HEK293 (cell line): ENCODE measurements at regions not wholly inside any gene's neighbourhood (a gene's known extent, or its start where the extent isn't known, plus 50 kb on each side); places are given as distances from the start of the nearest gene placed in this dataset.

Source experiments
- CTCF ChIA-PET: fragments of 350-600 bp; formaldehyde crosslinking; extraction: SDS; loops from one replicate; lab custom pipeline; 2021; ENCODE audit warnings: antibody characterized with exemption; lab: Yijun Ruan, JAX
- POLR2A ChIA-PET: fragments of 300-600 bp; formaldehyde crosslinking; extraction: SDS; loops from one replicate; lab custom pipeline; 2020; ENCODE audit warnings: antibody characterized with exemption, inconsistent platforms; lab: Yijun Ruan, JAX
- H3K27ac ChIP-seq: fragments of 200-500 bp; sonication (Bioruptor generic); 2 replicates; pipeline ENCODE4 v1.5.1; 2014; ENCODE audit warnings: low read depth, low read length, control low read depth, inconsistent platforms; ENCODE audit errors: extremely low read depth
- H3K36me3 ChIP-seq, 2 experiments: fragments of 200-500 bp in 1 of 2; sonication (Bioruptor generic) in 1 of 2; 1 replicate in 1 of 2; 2 replicates in 1 of 2; pipeline ENCODE4 v1.5.1; 2014 to 2017; ENCODE audit warnings: inconsistent platforms in 2 of 2, low read length in 2 of 2; ENCODE audit not compliant: control insufficient read depth in 2 of 2, insufficient read depth in 1 of 2
- H3K4me1 ChIP-seq: fragments of 200-500 bp; sonication (Bioruptor generic); 2 replicates; pipeline ENCODE4 v1.5.1; 2014; ENCODE audit warnings: mild to moderate bottlenecking, low read length, inconsistent platforms; ENCODE audit not compliant: control insufficient read depth, insufficient read depth
- H3K4me3 ChIP-seq: 2 replicates; pipeline ENCODE4 v1.5.1; 2011; ENCODE audit warnings: low read depth, mild to moderate bottlenecking, control low read depth, low read length, moderate library complexity
- H3K9me3 ChIP-seq: fragments of 200-500 bp; sonication (Bioruptor generic); 2 replicates; pipeline ENCODE4 v1.5.1; 2014; ENCODE audit warnings: low read depth, low read length, inconsistent platforms; ENCODE audit not compliant: control insufficient read depth, insufficient read depth
- CTCF ChIP-seq: fragments of 450-650 bp; formaldehyde crosslinking; IDR thresholded peaks from 2 replicates; pipeline ENCODE4 v1.5.1; 2016; ENCODE audit warnings: missing biosample characterization, missing genetic modification characterization
- KLF10 ChIP-seq: fragments of 450-650 bp; IDR thresholded peaks from 2 replicates; pipeline ENCODE4 v1.5.1; 2018; ENCODE audit warnings: missing biosample characterization, mild to moderate bottlenecking, missing genetic modification characterization
- MZF1 ChIP-seq: fragments of 450-650 bp; formaldehyde crosslinking; IDR thresholded peaks from 2 replicates; pipeline ENCODE4 v1.5.1; 2017; ENCODE audit warnings: missing biosample characterization, missing genetic modification characterization, borderline replicate concordance
- RBAK ChIP-seq: fragments of 450-650 bp; formaldehyde crosslinking; IDR thresholded peaks from 2 replicates; pipeline ENCODE4 v1.5.1; 2016; ENCODE audit warnings: missing biosample characterization, missing genetic modification characterization
- SETDB1 ChIP-seq: IDR thresholded peaks from one replicate; pipeline ENCODE4 v1.6.1; 2017; ENCODE audit warnings: mild to moderate bottlenecking, low read length, moderate library complexity, mixed read lengths; ENCODE audit not compliant: insufficient read length
- SP7 ChIP-seq: fragments of 450-650 bp; formaldehyde crosslinking; IDR thresholded peaks from 2 replicates; pipeline ENCODE4 v1.5.1; 2016; ENCODE audit warnings: missing biosample characterization, missing genetic modification characterization
- YY2 ChIP-seq: fragments of 450-650 bp; formaldehyde crosslinking; IDR thresholded peaks from 2 replicates; pipeline ENCODE4 v1.5.1; 2016; ENCODE audit warnings: missing biosample characterization, missing genetic modification characterization
- ZBTB1 ChIP-seq: fragments of 450-650 bp; formaldehyde crosslinking; IDR thresholded peaks from 2 replicates; pipeline ENCODE4 v1.5.1; 2016; ENCODE audit warnings: missing biosample characterization, missing genetic modification characterization
- ZIC2 ChIP-seq: fragments of 450-650 bp; formaldehyde crosslinking; IDR thresholded peaks from 2 replicates; pipeline ENCODE4 v1.5.1; 2016; ENCODE audit warnings: missing biosample characterization, missing genetic modification characterization
- ZNF133 ChIP-seq: fragments of 450-650 bp; formaldehyde crosslinking; IDR thresholded peaks from 2 replicates; pipeline ENCODE4 v1.5.1; 2016; ENCODE audit warnings: missing biosample characterization, missing genetic modification characterization
- ZNF174 ChIP-seq: fragments of 450-650 bp; formaldehyde crosslinking; IDR thresholded peaks from 2 replicates; pipeline ENCODE4 v1.5.0; 2017; ENCODE audit warnings: missing biosample characterization, mild to moderate bottlenecking, missing genetic modification characterization
- ZNF2 ChIP-seq: fragments of 450-650 bp; formaldehyde crosslinking; IDR thresholded peaks from 2 replicates; pipeline ENCODE4 v1.5.1; 2016; ENCODE audit warnings: missing biosample characterization, missing genetic modification characterization
- ZNF292 ChIP-seq: fragments of 450-650 bp; formaldehyde crosslinking; IDR thresholded peaks from 2 replicates; pipeline ENCODE4 v1.5.1; 2016; ENCODE audit warnings: low read depth, missing biosample characterization, missing genetic modification characterization, borderline replicate concordance
- ZNF311 ChIP-seq: fragments of 450-650 bp; formaldehyde crosslinking; IDR thresholded peaks from 2 replicates; pipeline ENCODE4 v1.5.1; 2017; ENCODE audit warnings: missing biosample characterization, missing genetic modification characterization, borderline replicate concordance
- ZNF37A ChIP-seq: fragments of 450-650 bp; IDR thresholded peaks from 2 replicates; pipeline ENCODE4 v1.5.1; 2018; ENCODE audit warnings: missing biosample characterization, missing genetic modification characterization
- ZNF394 ChIP-seq: fragments of 450-650 bp; formaldehyde crosslinking; IDR thresholded peaks from 2 replicates; pipeline ENCODE4 v1.5.1; 2016; ENCODE audit warnings: missing biosample characterization, missing genetic modification characterization, mild to moderate bottlenecking, moderate library complexity, borderline replicate concordance
- ZNF404 ChIP-seq: fragments of 450-650 bp; formaldehyde crosslinking; IDR thresholded peaks from 2 replicates; pipeline ENCODE4 v1.5.1; 2017; ENCODE audit warnings: missing biosample characterization, missing genetic modification characterization
- ZNF426 ChIP-seq: fragments of 450-650 bp; formaldehyde crosslinking; IDR thresholded peaks from 2 replicates; pipeline ENCODE4 v1.5.1; 2017; ENCODE audit warnings: missing biosample characterization, missing genetic modification characterization, mild to moderate bottlenecking, inconsistent platforms, moderate library complexity
- ZNF513 ChIP-seq: fragments of 450-650 bp; IDR thresholded peaks from 2 replicates; pipeline ENCODE4 v1.5.1; 2018; ENCODE audit warnings: missing biosample characterization, missing genetic modification characterization
- ZNF555 ChIP-seq: fragments of 450-650 bp; formaldehyde crosslinking; conservative IDR thresholded peaks from 2 replicates; pipeline ENCODE4 v1.5.1; 2017; ENCODE audit warnings: missing biosample characterization, mild to moderate bottlenecking, missing genetic modification characterization, inconsistent platforms
- ZNF558 ChIP-seq: fragments of 450-650 bp; formaldehyde crosslinking; IDR thresholded peaks from 2 replicates; pipeline ENCODE4 v1.5.1; 2016; ENCODE audit warnings: missing biosample characterization, missing genetic modification characterization
- ZNF610 ChIP-seq: fragments of 450-650 bp; formaldehyde crosslinking; IDR thresholded peaks from 2 replicates; pipeline ENCODE4 v1.5.1; 2016; ENCODE audit warnings: missing biosample characterization, missing genetic modification characterization, borderline replicate concordance
- ZNF707 ChIP-seq: fragments of 450-650 bp; formaldehyde crosslinking; IDR thresholded peaks from 2 replicates; pipeline ENCODE4 v1.5.1; 2016; ENCODE audit warnings: missing biosample characterization, missing genetic modification characterization
- ZNF747 ChIP-seq: fragments of 450-650 bp; formaldehyde crosslinking; IDR thresholded peaks from 2 replicates; pipeline ENCODE4 v1.5.1; 2016; ENCODE audit warnings: missing biosample characterization, missing genetic modification characterization
- ZNF76 ChIP-seq: fragments of 450-650 bp; formaldehyde crosslinking; IDR thresholded peaks from 2 replicates; pipeline ENCODE4; 2016; ENCODE audit warnings: low read depth, missing biosample characterization, missing genetic modification characterization, borderline replicate concordance
- ZNF768 ChIP-seq: fragments of 450-650 bp; formaldehyde crosslinking; IDR thresholded peaks from 2 replicates; pipeline ENCODE4 v1.5.1; 2018; ENCODE audit warnings: missing biosample characterization, mild to moderate bottlenecking, missing genetic modification characterization
- ZNF777 ChIP-seq: fragments of 450-650 bp; formaldehyde crosslinking; IDR thresholded peaks from 2 replicates; pipeline ENCODE4 v1.5.1; 2017; ENCODE audit warnings: missing biosample characterization, missing genetic modification characterization, borderline replicate concordance
- ZSCAN5A ChIP-seq: fragments of 450-650 bp; formaldehyde crosslinking; IDR thresholded peaks from 2 replicates; pipeline ENCODE4 v1.5.1; 2016; ENCODE audit warnings: missing biosample characterization, missing genetic modification characterization

- TF ChIP-seq ZBTB1 (tag by site-specific recombination) = no peak
- TF ChIP-seq ZNF747 (tag by site-specific recombination) = no peak
- TF ChIP-seq ZNF174 (tag by site-specific recombination) = no peak
- TF ChIP-seq ZNF133 = no peak
- TF ChIP-seq CTCF (tag by site-specific recombination) = no peak
- no peak for TF ChIP-seq ZNF292 (tag by site-specific recombination)
- no peak for TF ChIP-seq ZNF513 (tag by site-specific recombination)
- TF ChIP-seq KLF10 = no peak
- no peak for TF ChIP-seq ZNF404 (tag by site-specific recombination)
- TF ChIP-seq ZNF426 (tag by site-specific recombination) = no peak
- no peak for TF ChIP-seq ZNF777 (tag by site-specific recombination)
- TF ChIP-seq ZNF76 (tag by site-specific recombination) = no peak
- TF ChIP-seq ZNF2 (tag by site-specific recombination) = no peak
- TF ChIP-seq ZNF555 (tag by site-specific recombination) = no peak
- TF ChIP-seq ZNF707 (tag by site-specific recombination) = no peak
- TF ChIP-seq SP7 = no peak
- no peak for TF ChIP-seq MZF1
- no peak for TF ChIP-seq ZNF610 (tag by site-specific recombination)
- TF ChIP-seq ZSCAN5A = no peak
- no peak for TF ChIP-seq ZNF768 (tag by site-specific recombination)
- Histone ChIP-seq H3K4me3 (no peak overlapping the region), H3K36me3 (no peaks in the 10 kb centered on the region), H3K4me1 (no peaks in the 10 kb centered on the region), H3K27ac (no peak overlapping the region), H3K9me3 (no peaks in the 10 kb centered on the region)
- ChIA-PET CTCF (no interaction called here), POLR2A (no interaction called here)
These were observed 148.7 kb upstream of the PPP2R2D start for GRCh38 chr10:131751827-131752775.

GRCh38 chr10:131753336-131753735 is 147.5 kb upstream of the PPP2R2D start:
- Histone ChIP-seq H3K9me3 (no peaks in the 10 kb centered on the region), H3K4me1 (no peaks in the 10 kb centered on the region), H3K4me3 (no peak overlapping the region), H3K27ac (no peak overlapping the region), H3K36me3 (no peaks in the 10 kb centered on the region)
- ChIA-PET CTCF (no interaction called here), POLR2A (no interaction called here)
- no peak for TF ChIP-seq ZNF76 (tag by site-specific recombination)
- no peak for TF ChIP-seq ZNF37A (tag by site-specific recombination)
- TF ChIP-seq ZNF558 = no peak
- no peak for TF ChIP-seq ZIC2 (tag by site-specific recombination)
- TF ChIP-seq ZNF311 = no peak
- no peak for TF ChIP-seq SETDB1
- TF ChIP-seq ZNF394 = no peak
- no peak for TF ChIP-seq YY2 (tag by site-specific recombination)
- TF ChIP-seq RBAK = no peak
